ENCODE measurements at regions not wholly inside any gene's neighbourhood (a gene's known extent, or its start where the extent isn't known, plus 50 kb on each side); places are given as distances from the start of the nearest gene placed in this dataset.

DNA sequence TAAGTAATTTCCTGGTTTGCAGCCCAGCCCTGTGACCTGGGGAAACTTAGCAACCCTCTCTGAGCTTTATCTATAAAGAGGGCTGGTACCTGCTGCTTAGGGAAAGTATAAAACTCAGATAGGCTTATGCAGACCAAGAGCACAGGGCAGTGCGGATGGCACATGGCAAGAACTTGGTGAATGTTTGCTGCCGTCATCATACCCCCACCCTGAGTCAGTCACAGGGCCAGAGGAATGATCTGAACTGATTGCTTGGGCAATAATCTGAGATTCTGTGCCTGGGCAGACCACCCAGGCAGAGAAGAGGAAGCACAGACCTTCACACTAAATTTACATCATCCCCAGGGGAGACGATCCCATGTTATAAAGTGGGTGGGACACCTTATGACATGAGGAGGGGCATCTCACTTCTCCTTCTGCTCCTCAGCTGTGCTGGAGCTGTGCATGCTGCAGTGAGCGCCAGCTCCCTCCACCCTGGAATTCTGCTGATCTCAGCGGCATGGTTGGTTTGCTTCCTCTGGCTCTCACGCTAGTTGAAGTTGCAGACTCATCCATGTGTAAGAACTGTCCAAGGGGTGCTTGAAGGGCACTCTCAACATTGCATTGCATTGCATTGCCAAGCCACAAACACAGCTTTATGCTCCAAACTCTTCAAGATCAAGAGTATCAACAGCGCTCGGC is 197.1 kb downstream of the AJAP1 start:
- Histone ChIP-seq H3K4me3 (replicated peaks in 1 of 3; ENCODE audit: low read depth in 2 of 3, low read length in 3 of 3) (no peak overlapping the region), H3K27ac (ENCODE audit: low read depth in 1 of 2, low read length in 2 of 2) (no peak overlapping the region), H3K4me1 (ENCODE audit: control insufficient read depth in 1 of 2, insufficient read depth in 2 of 2, low read length in 2 of 2) (no peaks in the 10 kb centered on the region), H3K4me2 (replicated peaks; ENCODE audit: extremely low read depth, low read length, poor library complexity, severe bottlenecking) (no peak overlapping the region), H4K20me1 (ENCODE audit: insufficient read depth, low read length) (no peaks in the 10 kb centered on the region), H3K79me2 (ENCODE audit: insufficient read depth, low read length) (no peaks in the 10 kb centered on the region), H3K9me3 (replicated peaks in 1 of 2; ENCODE audit: control insufficient read depth in 1 of 2, insufficient read depth in 1 of 2, low read length in 2 of 2) (peaks cover 0 to 4% of the 10 kb centered on the region in 2 donors), H2AFZ (ENCODE audit: insufficient read depth, low read depth, low read length, poor library complexity, severe bottlenecking) (no peak overlapping the region), H3K9ac (ENCODE audit: insufficient read depth, low read length, poor library complexity, severe bottlenecking) (no peak overlapping the region), H3K36me3 (replicated peaks in 1 of 2; ENCODE audit: control insufficient read depth in 1 of 2, insufficient read depth in 2 of 2, low read length in 2 of 2) (no peaks in the 10 kb centered on the region), H3K27me3 (ENCODE audit: control insufficient read depth in 2 of 2, insufficient read depth in 2 of 2, low read length in 2 of 2) (no peaks in the 10 kb centered on the region)
- DNase-seq: no peak
- no peak overlapping the region for H3K4me3 Mint-ChIP-seq
- no peak overlapping the region for H3K27ac Mint-ChIP-seq
- TF ChIP-seq, protein P1, sequence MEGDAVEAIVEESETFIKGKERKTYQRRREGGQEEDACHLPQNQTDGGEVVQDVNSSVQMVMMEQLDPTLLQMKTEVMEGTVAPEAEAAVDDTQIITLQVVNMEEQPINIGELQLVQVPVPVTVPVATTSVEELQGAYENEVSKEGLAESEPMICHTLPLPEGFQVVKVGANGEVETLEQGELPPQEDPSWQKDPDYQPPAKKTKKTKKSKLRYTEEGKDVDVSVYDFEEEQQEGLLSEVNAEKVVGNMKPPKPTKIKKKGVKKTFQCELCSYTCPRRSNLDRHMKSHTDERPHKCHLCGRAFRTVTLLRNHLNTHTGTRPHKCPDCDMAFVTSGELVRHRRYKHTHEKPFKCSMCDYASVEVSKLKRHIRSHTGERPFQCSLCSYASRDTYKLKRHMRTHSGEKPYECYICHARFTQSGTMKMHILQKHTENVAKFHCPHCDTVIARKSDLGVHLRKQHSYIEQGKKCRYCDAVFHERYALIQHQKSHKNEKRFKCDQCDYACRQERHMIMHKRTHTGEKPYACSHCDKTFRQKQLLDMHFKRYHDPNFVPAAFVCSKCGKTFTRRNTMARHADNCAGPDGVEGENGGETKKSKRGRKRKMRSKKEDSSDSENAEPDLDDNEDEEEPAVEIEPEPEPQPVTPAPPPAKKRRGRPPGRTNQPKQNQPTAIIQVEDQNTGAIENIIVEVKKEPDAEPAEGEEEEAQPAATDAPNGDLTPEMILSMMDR (IDR thresholded peaks at IDR 0.05): no peak
- H3K4me1 Mint-ChIP-seq: no peaks in the 10 kb centered on the region
- no peaks in the 10 kb centered on the region for H3K36me3 Mint-ChIP-seq
- WGBS (ENCODE audit: insufficient coverage): 83% methylated on average over 5 of the region's 8 CpGs
- peaks cover 2 to 5% (median 3%) of the 10 kb centered on the region in 3 donors for H3K27me3 Mint-ChIP-seq (ENCODE audit: low read depth in 3 of 3)
- peaks cover 2 to 7% (median 6%) of the 10 kb centered on the region in 7 donors for H3K9me3 Mint-ChIP-seq
- intact Hi-C loops (cut with micrococcal nuclease): no loop called here

DNA sequence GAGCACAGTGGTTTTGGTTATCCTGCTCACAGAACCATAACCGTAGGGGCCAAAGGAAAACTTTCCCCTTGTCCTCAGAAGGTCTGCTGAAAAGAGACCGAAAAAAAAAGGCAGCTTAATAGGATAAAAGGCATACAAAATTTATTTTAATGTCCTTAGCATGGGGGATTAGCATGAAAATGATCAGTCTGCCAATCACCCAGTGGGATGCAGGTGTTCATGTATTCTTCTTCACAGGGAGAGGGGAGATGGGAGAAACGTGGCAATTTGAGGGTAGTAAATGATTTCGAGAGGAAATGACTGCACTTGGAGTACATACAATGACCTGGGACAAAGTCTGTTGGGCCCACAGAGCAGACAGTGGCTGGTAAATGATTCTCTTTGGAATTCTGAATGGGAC is 194.0 kb downstream of the AJAP1 start:
- Histone ChIP-seq H3K4me2 (replicated peaks; ENCODE audit: extremely low read depth, low read length, poor library complexity, severe bottlenecking) (no peak overlapping the region), H3K27me3 (ENCODE audit: control insufficient read depth in 2 of 2, insufficient read depth in 2 of 2, low read length in 2 of 2) (no peaks in the 10 kb centered on the region), H4K20me1 (ENCODE audit: insufficient read depth, low read length) (no peaks in the 10 kb centered on the region), H3K4me1 (ENCODE audit: control insufficient read depth in 1 of 2, insufficient read depth in 2 of 2, low read length in 2 of 2) (no peaks in the 10 kb centered on the region), H3K79me2 (ENCODE audit: insufficient read depth, low read length) (no peaks in the 10 kb centered on the region), H3K36me3 (replicated peaks in 1 of 2; ENCODE audit: control insufficient read depth in 1 of 2, insufficient read depth in 2 of 2, low read length in 2 of 2) (no peaks in the 10 kb centered on the region), H2AFZ (ENCODE audit: insufficient read depth, low read depth, low read length, poor library complexity, severe bottlenecking) (no peak overlapping the region), H3K9ac (ENCODE audit: insufficient read depth, low read length, poor library complexity, severe bottlenecking) (no peak overlapping the region), H3K4me3 (replicated peaks in 1 of 3; ENCODE audit: low read depth in 2 of 3, low read length in 3 of 3) (no peak overlapping the region), H3K27ac (ENCODE audit: low read depth in 1 of 2, low read length in 2 of 2) (no peak overlapping the region), H3K9me3 (replicated peaks in 1 of 2; ENCODE audit: control insufficient read depth in 1 of 2, insufficient read depth in 1 of 2, low read length in 2 of 2) (peaks cover 0 to 4% of the 10 kb centered on the region in 2 donors)
- WGBS (ENCODE audit: insufficient coverage): 46% methylated on average over 2 of the region's 4 CpGs
- TF ChIP-seq, protein P1 (IDR thresholded peaks at IDR 0.05): no peak
- Mint-ChIP-seq H3K27me3 (ENCODE audit: low read depth in 3 of 3) (peaks cover 2 to 5% (median 3%) of the 10 kb centered on the region in 3 donors), H3K27ac (no peak overlapping the region), H3K4me1 (no peaks in the 10 kb centered on the region), H3K9me3 (peaks cover 1 to 10% (median 6%) of the 10 kb centered on the region in 7 donors), H3K36me3 (no peaks in the 10 kb centered on the region), H3K4me3 (no peak overlapping the region)
- intact Hi-C loops (cut with micrococcal nuclease): no loop called here
- DNase-seq: no peak
